ENCODE measurements at regions not wholly inside any gene's neighbourhood (a gene's known extent, or its start where the extent isn't known, plus 50 kb on each side); places are given as distances from the start of the nearest gene placed in this dataset.

DNA sequence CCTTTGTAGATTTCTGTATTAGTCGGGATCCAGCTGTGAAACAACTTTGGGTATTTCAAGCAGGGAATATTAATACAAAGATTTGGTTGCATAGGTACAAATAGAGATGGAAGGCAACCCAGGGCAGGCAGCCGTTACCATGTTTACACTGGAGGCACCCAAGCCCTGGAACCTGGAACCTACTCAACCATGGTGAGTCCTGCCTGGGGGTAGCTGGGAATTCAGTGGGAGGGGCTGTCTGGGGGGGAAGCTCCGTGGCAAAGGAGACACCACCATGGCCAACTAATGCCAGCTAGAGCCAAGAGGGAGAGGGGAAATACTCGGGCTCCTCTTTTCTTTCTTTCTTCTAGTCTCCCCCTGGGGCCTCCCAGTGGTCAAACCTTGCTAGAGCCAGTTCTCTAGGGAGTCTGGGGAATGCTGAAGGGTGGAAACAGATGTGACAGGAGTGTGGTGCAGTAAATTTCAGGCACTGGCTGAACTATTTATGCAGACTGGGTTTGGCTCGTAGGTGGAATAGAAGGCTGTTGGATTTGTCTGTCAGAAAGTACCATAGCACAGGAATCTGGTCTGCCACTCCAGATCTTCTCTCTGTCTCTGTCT, 91.9 kb upstream of the CACNA1E start:
- DNase-seq = no peak

DNA sequence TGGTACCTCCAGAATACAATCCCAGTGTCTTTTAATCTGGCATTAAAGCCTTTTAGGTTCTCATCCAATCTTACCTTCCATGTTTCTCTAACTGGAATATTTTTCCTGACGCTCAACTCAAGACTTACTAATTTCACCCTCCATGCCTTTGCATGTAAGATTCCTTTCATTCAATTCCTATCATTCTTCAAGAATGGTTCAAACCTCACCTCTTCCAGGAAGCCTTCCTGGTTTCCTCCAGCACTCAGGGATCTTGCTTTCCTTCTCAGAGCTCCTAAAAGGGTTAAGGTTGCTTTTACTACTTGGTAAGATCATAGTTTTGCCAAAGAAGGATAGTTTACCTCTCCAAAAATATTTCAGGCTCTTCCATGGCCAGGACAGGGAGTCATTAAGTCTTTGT, 91.2 kb upstream of the CACNA1E start:
- no peak for DNase-seq

DNA sequence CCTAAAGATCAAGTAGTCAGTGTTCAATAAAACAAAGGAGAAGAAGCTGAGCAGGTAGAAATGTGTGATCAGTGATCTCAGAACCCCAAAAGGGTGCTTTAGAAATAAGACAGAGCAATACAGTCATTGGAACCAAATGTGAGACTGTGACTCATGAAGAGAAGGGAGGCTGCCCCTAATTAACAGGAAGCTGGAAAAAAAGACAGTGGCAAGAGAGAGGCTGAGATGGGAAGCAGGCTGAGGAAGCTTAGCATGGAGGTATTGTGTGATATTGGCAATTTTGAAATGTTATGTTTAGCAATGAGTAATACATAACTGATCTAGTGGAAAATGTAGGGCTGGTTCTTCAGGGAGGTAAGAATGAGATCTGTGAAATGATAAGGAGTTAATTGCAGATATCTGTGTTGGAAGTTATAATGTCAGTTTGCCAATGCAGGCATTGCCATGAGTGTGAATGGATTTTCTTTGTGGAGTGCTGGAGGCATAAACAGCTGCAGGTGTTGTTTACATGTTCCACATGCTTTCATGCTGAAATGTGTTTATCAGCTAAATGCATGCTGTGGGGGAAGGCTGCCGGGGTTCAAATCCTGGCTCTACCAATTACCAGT, 90.6 kb upstream of the CACNA1E start:
- DNase-seq = no peak

DNA sequence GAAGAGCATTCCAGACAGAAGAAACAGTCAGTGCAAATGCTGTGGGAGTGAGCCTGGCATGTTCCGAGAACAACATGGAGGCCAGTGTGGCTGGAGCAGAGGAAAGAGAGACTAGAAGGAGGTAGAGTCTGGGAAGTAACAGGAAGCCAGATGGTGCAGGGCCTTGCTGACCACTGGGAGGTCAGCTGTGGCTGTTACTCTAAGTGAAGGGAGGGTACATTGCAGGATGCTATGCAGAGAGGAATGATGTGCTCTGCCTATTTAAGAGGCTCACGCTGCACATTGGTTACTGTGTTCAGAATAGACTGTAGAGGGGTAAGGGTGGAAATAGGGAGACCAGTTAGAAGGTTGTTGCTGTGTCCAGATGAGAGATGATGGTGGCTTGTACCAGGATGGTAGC, 88.6 kb upstream of the CACNA1E start:
- no peak for DNase-seq

DNA sequence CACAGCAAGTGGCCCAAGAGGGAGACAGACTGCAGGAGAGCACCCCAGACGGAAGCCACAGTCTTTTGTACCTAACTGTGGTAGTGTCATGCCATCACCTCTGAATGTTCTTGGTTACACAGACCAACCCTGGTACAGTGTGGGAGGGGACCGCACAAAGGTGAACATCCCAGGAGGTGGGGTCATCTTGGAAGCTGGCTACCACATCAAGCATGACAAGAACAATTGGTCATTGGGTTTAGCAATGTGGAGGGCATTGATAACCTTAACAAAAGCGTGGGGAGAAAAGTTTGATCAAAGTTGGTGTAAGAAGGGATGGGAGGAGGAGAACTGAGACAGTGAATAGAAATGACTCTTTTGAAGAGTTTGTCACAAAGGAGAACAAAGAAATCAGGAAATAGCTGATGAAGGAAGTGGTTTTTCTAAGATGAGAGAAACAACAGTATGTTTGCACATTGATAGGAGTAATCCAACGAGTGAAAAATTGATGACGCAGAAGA, 87.1 kb upstream of the CACNA1E start:
- DNase-seq = no peak

DNA sequence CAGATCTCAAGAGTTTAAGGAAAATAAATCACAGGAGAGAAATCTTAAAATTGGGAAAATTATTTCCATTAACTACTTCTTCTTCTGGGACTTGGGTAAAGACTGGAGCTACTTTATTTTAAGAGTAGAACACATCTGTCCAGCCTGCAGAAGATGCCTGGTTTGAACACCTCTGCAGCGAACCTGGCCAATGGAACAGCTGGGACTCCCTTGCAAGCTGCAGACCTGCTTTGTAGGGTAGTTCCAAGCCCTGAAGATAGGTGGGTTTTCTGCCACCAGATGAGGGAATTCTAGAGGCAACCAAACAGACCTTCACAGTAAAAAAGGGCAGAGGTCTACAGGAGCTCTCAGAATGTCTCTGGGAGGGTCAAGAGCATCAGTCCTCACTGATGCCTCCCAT, 86.5 kb upstream of the CACNA1E start:
- no peak for DNase-seq

DNA sequence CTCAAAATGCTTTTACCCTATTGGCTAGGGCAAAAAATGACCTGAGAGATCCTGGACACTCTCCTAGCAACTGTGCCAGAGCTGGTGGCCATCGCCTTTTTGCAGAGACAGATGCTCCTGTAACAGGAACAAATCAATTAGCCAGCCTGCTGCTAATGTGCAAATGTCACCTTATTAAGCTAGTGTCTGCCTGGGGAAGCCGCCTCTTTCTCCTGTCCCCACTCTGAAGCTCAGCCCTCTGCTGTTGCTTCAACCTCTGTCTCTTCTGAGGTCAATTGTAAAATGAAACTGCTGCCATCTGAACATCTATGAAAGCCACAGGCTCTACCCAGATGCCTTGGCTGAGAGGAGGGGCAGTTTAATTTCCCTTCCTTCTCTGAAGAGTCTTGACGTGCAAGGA, 85.5 kb upstream of the CACNA1E start:
- no peak for DNase-seq

DNA sequence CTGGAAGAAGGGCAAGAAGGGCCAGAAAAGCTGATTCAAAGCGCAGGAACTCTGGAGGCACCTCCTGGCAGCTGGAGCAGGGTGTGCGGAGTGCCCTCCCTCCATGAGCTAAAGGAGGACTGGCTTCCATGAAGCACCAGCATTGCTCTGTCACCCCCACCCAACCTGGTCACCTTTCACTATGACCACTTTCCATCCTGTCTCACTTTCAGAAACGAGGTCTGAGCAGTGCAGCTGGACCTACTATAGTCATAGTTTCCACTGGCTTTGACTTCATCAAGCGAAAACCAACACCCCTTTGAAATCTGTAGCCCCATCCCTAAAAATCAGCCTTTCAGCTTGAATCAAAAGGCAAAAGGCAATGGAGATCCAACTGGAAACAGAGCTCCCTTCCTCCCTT, 84.8 kb upstream of the CACNA1E start:
- no peak for DNase-seq

DNA sequence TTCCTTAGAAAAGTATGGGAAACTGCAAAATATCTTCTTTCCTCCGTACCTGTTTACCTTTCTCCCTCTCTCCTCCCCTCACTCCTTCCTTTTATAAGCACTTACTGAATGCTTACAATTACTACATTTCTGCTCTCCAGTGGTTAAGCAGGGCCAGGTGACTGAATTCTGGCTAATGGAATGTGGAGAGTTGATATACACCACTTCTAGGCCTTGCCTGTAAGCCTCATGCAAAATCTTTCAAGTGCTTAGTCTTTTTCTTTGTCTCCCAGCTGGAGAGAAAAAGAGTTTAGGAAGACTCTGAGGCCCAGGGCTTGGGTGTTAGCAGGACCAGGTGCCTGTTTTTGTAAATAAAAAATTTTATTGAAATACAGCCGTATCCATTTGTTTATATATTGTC, 77.7 kb upstream of the CACNA1E start:
- DNase-seq = no peak

DNA sequence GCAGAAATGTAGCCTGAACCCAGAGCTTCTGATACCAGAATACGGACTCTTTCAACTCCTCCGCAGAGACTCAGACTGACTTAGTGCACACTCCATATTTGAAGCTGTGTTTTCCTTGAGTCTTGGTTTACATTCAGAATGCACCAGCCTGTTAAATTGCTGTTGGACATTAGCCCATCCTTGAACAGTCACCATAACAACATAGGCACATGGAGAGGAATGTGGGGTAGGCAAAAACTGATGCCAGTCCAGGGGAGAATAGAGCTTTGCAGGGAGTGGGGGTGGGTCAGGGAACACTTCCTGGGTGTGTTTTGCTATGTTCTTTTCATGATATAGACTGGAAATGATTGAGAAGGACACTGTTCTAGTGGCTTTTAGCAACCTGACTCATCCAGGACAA, 76.3 kb upstream of the CACNA1E start:
- DNase-seq = no peak

DNA sequence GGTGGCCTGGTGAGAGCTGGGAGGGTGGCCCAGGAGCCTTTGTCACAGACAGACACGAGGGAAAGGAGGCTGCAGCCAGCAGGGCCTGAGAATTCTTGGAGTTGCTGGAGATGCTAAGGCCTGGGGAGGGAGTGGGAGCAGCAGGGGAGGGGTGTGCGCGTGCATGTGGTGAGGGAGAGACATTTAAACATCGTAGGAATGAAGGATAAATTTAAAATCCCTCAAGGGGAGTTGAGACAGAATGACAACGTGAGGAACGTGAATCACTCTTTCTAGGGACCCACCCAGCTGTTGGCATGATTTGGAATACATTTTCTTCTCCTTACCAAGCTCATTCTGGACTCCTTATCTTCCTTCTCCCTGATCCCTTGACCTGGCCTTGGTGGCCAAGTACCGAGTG, 73.3 kb upstream of the CACNA1E start:
- no peak for DNase-seq

DNA sequence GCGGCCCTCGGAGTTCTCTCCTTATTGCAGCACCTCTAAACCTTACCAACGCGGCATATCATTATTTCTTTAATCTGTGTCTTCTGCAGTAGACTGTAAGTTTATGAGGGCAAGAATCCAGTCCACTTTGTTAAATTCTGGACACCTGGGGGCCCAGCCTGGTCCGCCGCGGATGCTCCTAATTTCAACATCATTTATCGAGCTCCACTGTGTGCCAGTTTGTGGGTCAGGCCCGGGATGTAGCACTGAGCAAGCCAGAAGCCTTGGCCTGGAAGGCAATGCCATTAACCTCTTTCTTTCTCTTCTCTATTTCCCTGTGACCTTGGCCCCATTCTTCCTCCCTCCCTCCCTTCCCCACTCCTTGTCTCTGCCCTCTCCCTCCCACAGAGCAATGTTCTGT, 70.6 kb upstream of the CACNA1E start:
- no peak for DNase-seq

DNA sequence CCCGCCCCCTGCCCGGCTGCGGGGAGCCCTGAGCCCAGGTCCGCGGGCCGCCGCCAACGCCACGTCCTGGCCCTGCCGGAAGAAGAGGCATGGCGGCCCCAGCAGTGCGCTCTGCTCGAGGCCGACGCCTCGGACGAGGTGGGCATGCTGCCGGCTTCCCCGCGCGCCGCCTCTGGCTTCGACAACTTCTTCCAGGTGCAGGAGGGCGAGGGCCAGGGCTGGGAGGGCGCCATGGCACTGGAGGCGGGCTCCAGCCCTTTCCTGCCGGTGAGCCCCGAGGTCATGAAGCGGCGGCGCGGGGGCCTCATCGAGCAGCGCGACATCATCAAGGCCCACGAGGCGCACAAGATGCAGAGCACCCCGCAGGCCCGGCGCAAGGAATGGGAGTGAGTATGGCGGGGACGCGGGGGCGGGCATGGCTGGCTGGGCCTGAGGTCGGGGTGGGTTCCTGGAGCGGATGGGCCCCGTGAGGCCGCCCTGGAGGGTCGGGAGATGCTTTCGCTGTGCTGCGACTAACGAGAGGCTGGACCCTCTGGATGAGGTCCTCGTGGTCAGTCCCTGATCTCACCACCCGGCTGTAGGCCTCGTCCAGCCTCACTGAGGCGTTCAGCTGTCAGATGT, 70.0 kb upstream of the CACNA1E start:
- no peak for DNase-seq

DNA sequence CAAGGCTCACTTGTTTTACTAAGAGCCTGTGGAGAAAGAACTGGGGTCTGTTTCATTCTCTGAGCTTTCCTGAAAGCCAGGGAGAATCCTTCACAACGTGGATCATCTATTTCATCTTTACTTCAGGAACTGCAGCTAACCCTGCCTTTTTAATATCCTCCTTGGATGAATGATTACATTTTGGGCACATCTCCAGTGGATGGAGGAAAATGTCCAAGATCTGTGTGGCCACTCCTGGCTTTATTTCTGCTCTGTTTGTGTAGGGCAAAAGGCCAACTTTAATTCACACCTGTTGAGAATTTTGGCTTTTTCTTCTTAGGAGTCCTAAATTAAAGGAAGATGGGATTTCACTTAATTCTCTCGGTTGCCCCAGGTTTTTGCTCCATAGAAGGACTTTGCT, 69.5 kb upstream of the CACNA1E start:
- DNase-seq = no peak

DNA sequence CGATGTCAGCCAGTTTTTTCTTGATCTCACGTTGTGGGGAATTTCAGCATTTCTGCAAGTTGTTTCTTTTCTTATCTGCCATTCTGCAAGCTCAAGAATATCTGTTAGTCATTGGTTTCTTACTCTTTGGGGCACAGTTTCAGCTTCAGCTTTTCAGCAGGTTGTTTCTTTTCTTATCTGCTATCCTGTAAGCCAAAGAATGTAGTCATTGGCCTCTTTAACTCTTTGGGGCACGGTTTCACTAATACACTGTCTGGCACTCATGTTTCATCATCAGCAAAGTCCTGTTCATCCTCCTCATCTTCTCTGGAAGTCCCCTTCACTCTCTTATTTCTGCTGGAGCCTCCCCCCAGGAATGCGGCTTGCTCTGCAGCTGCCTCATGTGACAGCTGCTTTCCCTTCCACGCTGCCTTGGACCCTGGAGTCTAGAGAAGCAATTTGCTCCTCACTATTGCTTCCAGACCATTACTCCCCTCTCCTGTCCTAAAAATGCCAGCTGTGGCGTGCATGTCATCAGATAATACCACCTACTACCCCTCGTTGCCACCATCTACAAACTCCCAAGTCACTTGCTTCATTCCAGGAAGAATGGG, 67.0 kb upstream of the CACNA1E start:
- peak; percentile 2 for DNase-seq

DNA sequence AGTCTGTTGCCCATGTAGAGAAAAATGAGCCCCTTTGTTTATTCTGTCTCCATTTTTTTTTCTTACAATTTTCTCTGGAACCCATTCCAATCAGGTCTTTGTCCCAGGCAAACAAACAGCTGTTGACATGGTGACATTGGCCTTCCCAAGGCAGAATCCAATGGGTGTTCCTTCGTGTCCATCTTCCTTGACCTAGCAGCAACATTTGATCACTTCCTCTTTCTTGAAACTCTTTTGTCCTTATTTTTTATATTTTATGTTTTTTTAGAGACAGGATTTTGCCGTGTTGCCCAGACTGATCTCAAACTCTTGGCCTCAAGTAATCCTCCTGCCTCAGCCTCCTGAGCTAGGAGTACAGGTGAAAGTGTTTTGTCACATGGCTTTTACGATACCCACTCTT, 65.4 kb upstream of the CACNA1E start:
- no peak for DNase-seq

DNA sequence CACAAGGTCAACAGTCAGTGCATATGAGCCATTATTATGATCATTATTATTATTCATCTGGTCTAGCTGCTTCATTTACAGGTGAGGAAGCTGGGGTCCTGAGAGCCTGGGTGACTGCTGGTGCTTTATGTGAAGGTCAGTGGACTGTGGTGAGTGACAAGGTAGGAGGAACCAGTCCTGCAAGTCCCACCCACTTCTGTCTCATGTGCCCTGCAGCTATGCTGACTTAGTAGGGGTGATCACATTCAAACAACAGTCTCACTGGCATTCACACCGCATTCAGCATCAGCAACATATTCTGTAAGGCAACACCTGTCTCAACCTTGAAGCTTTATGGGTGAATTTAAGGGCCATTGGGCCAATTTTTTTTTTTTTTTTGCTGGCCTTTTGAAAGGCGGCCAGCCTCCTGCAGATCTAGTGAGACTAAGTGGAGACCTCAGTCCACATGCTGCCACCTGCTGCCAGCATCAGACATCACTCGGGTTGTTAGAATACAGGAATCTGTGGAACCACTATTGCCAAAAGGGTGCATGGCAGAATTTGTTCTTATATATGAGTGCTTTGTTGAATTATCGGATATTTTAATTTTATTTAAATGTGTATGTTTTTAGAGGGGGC, 59.9 kb upstream of the CACNA1E start:
- peak; percentile 7 for DNase-seq

DNA sequence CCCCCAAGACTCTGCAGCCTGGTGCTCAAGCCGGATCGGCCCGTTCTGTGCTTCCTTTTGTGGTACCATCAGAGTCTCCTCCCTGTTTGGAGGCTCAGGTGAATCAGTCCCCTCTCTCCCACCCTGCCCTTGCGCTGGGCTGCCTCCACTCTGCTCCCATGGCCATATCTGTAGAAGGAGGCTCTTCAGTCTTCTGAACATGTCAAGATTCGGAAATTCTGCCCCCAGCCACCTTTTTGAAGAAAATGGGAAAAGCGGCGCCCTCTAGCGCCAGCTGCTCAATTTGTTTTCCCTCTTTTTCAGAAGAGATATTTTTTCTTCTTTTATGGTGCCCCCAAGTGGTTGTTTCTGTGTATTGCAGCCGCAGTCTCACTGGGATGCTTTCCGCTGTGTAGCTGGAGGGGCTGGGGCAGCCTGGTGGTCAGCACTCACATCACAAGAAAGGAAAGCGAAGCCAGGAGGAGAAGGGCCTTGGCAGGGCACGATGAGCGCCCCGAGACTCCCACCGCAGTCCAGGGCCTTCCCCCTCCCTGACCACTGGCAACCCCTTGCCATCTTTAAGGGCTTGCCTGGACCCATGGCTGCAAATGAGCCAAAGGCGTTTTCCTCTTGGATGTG, 58.4 kb upstream of the CACNA1E start:
- DNase-seq = peak; percentile 60

DNA sequence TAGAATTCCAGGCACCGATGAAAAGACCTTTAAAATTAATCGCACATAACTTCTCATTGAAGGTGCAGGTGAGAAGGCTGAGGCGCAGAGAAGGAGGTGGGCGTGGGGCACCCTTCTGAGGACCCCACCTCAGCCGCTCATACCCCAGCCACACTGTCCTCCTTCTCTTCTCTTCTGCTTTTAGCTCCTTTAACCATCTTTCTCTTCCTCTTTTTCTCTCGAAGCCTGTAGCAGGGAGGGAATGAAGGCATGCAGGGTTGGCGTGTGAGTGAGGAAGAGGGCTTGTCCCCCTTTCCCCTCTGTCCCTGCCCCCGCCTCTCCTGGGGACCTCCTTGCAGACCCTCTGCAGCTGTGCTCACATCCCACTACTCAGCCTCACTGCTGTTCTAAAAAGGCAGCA, 57.8 kb upstream of the CACNA1E start:
- no peak for DNase-seq

DNA sequence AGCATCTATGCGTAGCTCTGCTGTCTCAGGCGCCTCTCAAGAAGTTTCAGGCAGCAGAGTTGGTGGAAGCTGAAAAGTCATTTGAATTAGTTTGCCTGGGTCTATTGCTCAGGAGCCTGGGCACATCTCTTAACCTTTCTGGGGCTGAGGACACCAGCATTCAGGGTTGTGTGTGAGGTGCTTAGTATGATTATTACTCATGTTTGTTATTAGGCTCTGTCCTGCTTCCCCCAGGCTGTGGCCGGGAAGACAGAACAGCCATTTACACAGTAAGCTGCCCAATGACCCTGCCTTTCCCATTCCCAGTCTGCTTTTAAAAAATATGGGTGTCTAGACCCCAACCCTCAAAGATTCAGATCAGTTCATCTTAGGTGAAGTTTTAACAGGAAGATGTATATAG, 53.9 kb upstream of the CACNA1E start:
- no peak for DNase-seq

DNA sequence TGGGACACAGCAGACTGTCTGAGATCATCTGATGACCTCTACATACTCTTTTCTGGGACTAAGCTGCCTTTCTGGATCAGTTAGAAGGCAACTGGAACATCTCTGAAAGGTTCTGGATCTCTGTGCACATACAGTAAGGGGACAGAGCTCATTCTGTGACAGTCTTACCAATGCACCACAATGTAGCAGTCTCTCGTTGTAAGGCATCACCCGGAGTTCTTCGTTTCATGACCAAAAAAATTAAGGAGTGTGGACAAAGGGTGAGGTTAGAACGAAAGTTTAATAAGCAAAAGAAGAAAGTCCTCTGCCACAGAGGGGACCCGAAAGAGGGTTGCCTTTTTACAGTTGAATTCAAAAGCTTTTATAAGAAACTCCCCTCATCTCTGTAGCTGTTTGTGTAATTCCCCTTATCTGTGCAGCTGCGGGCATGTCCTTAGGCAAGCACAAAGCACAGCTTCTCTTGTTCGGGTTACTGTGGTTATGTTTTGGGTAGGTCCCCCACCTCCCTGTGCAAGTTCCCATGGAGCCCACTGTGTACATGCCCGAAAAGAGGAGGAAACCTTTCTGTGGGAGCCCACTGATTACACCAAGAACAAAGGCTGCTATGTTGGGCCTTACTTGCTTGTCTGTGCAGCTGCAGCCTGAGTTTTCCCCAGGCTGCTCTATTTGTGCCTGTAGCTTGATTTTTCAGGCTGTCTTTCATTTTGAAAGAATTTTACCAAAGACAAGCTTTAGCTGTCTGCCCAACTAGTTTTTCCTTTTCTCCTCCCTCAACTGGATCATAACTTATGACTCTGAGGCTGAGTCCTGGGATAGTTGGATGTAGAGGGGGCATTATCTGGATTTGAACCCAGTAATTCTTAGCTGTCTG, 53.1 kb upstream of the CACNA1E start:
- DNase-seq = no peak

Data from hindlimb muscle (tissue), 1 donor.